Lower lobe of right lung (tissue), 2 donors: ENCODE measurements at regions not wholly inside any gene's neighbourhood (a gene's known extent, or its start where the extent isn't known, plus 50 kb on each side); places are given as distances from the start of the nearest gene placed in this dataset.
"Not testable (repeated sequence)": the region's sequence is repeated elsewhere in the genome, so short reads cannot be mapped to it uniquely, and the experiment has no call there.

ENCODE experiments used
- ATAC-seq, 2 donors: fragments of 200-7000 bp; cut with Tn5 transposase; one replicate each; pipeline ENCODE4 v1.9.1; 2020 to 2022; ENCODE audit warnings: mild to moderate bottlenecking in 2 of 2, moderate library complexity in 2 of 2
- DNase-seq: peaks from one replicate; pipeline ENCODE4 v3.0.0-alpha.2; 2020
- H3K27ac ChIP-seq: fragments of 200-600 bp; one replicate; pipeline ENCODE4 v1.8.0; 2022
- H3K27me3 ChIP-seq: fragments of 200-600 bp; one replicate; pipeline ENCODE4 v1.8.0; 2022; ENCODE audit warnings: low read depth
- H3K36me3 ChIP-seq: fragments of 200-600 bp; one replicate; pipeline ENCODE4 v1.8.0; 2022; ENCODE audit warnings: mild to moderate bottlenecking
- H3K4me1 ChIP-seq: fragments of 200-600 bp; one replicate; pipeline ENCODE4 v1.8.0; 2022
- H3K4me3 ChIP-seq: fragments of 200-600 bp; one replicate; pipeline ENCODE4 v1.8.0; 2022; ENCODE audit warnings: mild to moderate bottlenecking
- H3K9me3 ChIP-seq: fragments of 200-600 bp; one replicate; pipeline ENCODE4 v1.8.0; 2022
- CTCF ChIP-seq: fragments of 200-600 bp; IDR thresholded peaks from one replicate; pipeline ENCODE4 v1.8.0; 2022; ENCODE audit warnings: antibody characterized with exemption, mild to moderate bottlenecking
- intact Hi-C: fragments of 100-400 bp; cut with DNase I; formaldehyde crosslinking; loops from one replicate; pipeline ENCODE4 v1.11.0; 2022
- donor health status: DM: no; HTN: yes; CAD: no; lungs with severe emphysema.

- no peak overlapping the region for H3K27ac ChIP-seq
- H3K9me3 ChIP-seq = no peaks in the 10 kb centered on the region
- no peaks in the 10 kb centered on the region for H3K4me1 ChIP-seq
- intact Hi-C loops = no loop called here
- no peak for TF ChIP-seq CTCF
- no peak overlapping the region for H3K4me3 ChIP-seq
- peaks cover 7% of the 10 kb centered on the region for H3K27me3 ChIP-seq
- ATAC-seq = no peak
- H3K36me3 ChIP-seq = no peaks in the 10 kb centered on the region
- DNase-seq = no peak
Measured at GRCh38 chr7:142452791-142453190, 194.9 kb upstream of the PRSS58 start.

- Histone ChIP-seq H3K4me3 (no peak overlapping the region), H3K27me3 (no peaks in the 10 kb centered on the region), H3K36me3 (no peaks in the 10 kb centered on the region), H3K4me1 (no peaks in the 10 kb centered on the region), H3K27ac (no peak overlapping the region), H3K9me3 (no peaks in the 10 kb centered on the region)
- ATAC-seq (no peak), DNase-seq (no peak)
- TF ChIP-seq CTCF = no peak
- intact Hi-C loops = no loop called here
Measured at GRCh38 chr7:142451817-142452216, 194.0 kb upstream of the PRSS58 start.

- H3K27ac ChIP-seq = no peak overlapping the region
- H3K4me1 ChIP-seq = no peaks in the 10 kb centered on the region
- no peak for ATAC-seq
- no peak overlapping the region for H3K4me3 ChIP-seq
- intact Hi-C loops = no loop called here
- TF ChIP-seq CTCF = no peak
- H3K27me3 ChIP-seq = no peaks in the 10 kb centered on the region
- DNase-seq = no peak
- H3K36me3 ChIP-seq = no peaks in the 10 kb centered on the region
- H3K9me3 ChIP-seq = no peaks in the 10 kb centered on the region
Measured at GRCh38 chr7:142451296-142451695, 193.4 kb upstream of the PRSS58 start.

GRCh38 chr7:142450695-142451094 is 192.8 kb upstream of the PRSS58 start:
- intact Hi-C loops = no loop called here
- ATAC-seq = no peak
- TF ChIP-seq CTCF = no peak
- H3K36me3 ChIP-seq = no peaks in the 10 kb centered on the region
- no peak overlapping the region for H3K27ac ChIP-seq
- H3K4me1 ChIP-seq = no peaks in the 10 kb centered on the region
- H3K27me3 ChIP-seq = no peaks in the 10 kb centered on the region
- DNase-seq = no peak
- H3K9me3 ChIP-seq = no peaks in the 10 kb centered on the region
- no peak overlapping the region for H3K4me3 ChIP-seq

- intact Hi-C loops = no loop called here
- ATAC-seq = no peak
- H3K9me3 ChIP-seq = no peaks in the 10 kb centered on the region
- no peak overlapping the region for H3K4me3 ChIP-seq
- no peaks in the 10 kb centered on the region for H3K36me3 ChIP-seq
- no peak for DNase-seq
- H3K4me1 ChIP-seq = no peaks in the 10 kb centered on the region
- H3K27ac ChIP-seq = no peak overlapping the region
- no peaks in the 10 kb centered on the region for H3K27me3 ChIP-seq
- no peak for TF ChIP-seq CTCF
Measured at GRCh38 chr7:142450206-142450605, 192.3 kb upstream of the PRSS58 start.

- H3K9me3 ChIP-seq, H3K4me3 ChIP-seq, H3K27me3 ChIP-seq, H3K36me3 ChIP-seq, H3K4me1 ChIP-seq, H3K27ac ChIP-seq, intact Hi-C loops, ATAC-seq, DNase-seq: not testable (repeated sequence)
Measured at GRCh38 chr7:142448857-142449256, 191.0 kb upstream of the PRSS58 start.
